Liver (tissue), 3 donors: ENCODE measurements at regions not wholly inside any gene's neighbourhood (a gene's known extent, or its start where the extent isn't known, plus 50 kb on each side); places are given as distances from the start of the nearest gene placed in this dataset.

Experiments used
- GABPA ChIP-seq, 2 donors: IDR thresholded peaks in 1 of 2; conservative IDR thresholded peaks in 1 of 2; 2 replicates each; pipeline ENCODE4 v1.6.1; 2016; ENCODE audit warnings: antibody characterized with exemption in 2 of 2, mild to moderate bottlenecking in 1 of 2, moderate library complexity in 1 of 2
- JUND ChIP-seq, 2 donors: IDR thresholded peaks; 2 replicates each; pipeline ENCODE4 v1.6.1; 2016; ENCODE audit warnings: antibody characterized with exemption in 2 of 2
- YY1 ChIP-seq: IDR thresholded peaks from 2 replicates; pipeline ENCODE4 v1.6.1; 2016; ENCODE audit warnings: antibody characterized with exemption, mild to moderate bottlenecking
- TF ChIP-seq, protein P1 (sequence below): fragments of 150-350 bp; IDR thresholded peaks from 2 replicates; pipeline ENCODE4 v1.5.1; 2017; ENCODE audit warnings: improper control_type of control experiment, low read depth, low read length; ENCODE audit not compliant: missing input control
- TF ChIP-seq, protein P2 (sequence below): IDR thresholded peaks from 2 replicates; pipeline ENCODE4 v1.6.1; 2016; ENCODE audit warnings: antibody characterized with exemption
- donor health status: healthy.
- donor health status: healthy.

DNA sequence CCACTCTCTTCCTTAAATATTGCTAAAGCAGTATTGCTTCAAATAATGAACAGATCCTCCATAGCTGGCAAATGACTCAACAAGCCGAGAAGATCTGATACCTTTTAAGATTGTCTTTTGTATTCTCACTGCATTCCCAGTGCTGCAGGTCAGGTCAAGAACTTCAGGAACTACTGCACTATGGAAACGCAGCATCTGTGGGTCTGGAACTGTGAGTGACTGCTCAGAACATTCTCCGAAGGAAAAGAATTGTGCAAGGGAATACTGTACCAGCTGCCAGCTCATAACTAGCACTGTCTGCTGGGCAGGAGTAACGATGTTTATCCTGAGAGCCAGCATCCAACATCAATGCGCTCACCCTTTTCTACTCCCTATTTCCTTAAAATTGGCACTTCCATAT, 348.0 kb upstream of the SOX5 start:
- TF ChIP-seq, protein P1, sequence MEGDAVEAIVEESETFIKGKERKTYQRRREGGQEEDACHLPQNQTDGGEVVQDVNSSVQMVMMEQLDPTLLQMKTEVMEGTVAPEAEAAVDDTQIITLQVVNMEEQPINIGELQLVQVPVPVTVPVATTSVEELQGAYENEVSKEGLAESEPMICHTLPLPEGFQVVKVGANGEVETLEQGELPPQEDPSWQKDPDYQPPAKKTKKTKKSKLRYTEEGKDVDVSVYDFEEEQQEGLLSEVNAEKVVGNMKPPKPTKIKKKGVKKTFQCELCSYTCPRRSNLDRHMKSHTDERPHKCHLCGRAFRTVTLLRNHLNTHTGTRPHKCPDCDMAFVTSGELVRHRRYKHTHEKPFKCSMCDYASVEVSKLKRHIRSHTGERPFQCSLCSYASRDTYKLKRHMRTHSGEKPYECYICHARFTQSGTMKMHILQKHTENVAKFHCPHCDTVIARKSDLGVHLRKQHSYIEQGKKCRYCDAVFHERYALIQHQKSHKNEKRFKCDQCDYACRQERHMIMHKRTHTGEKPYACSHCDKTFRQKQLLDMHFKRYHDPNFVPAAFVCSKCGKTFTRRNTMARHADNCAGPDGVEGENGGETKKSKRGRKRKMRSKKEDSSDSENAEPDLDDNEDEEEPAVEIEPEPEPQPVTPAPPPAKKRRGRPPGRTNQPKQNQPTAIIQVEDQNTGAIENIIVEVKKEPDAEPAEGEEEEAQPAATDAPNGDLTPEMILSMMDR: no peak
- TF ChIP-seq, protein P2, sequence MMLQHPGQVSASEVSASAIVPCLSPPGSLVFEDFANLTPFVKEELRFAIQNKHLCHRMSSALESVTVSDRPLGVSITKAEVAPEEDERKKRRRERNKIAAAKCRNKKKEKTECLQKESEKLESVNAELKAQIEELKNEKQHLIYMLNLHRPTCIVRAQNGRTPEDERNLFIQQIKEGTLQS: no peak
- TF ChIP-seq YY1 (no peak), JUND (IDR thresholded peaks at IDR 0.05) (no peak), GABPA (IDR thresholded peaks at IDR 0.05 in 1 of 2, conservative IDR thresholded peaks at IDR 0.05 in 1 of 2) (no peak)
